WTC11 (cell line): ENCODE measurements at regions not wholly inside any gene's neighbourhood (a gene's known extent, or its start where the extent isn't known, plus 50 kb on each side); places are given as distances from the start of the nearest gene placed in this dataset.

Source experiments
- IRF2 ChIP-seq: sonication (generic); formaldehyde crosslinking; IDR thresholded peaks from 2 replicates; pipeline ENCODE4 v1.8.0; 2022; ENCODE audit warnings: low read depth, missing genetic modification reagents, borderline replicate concordance
- JUN ChIP-seq: sonication (generic); formaldehyde crosslinking; IDR thresholded peaks from 2 replicates; pipeline ENCODE4 v1.8.0; 2023; ENCODE audit warnings: mild to moderate bottlenecking, missing genetic modification reagents
- SOX15 ChIP-seq: fragments of 250-450 bp; sonication (Bioruptor Pico); IDR thresholded peaks from 2 replicates; pipeline ENCODE4 v1.9.0; 2021; ENCODE audit warnings: mild to moderate bottlenecking
- SP1 ChIP-seq: sonication (generic); formaldehyde crosslinking; conservative IDR thresholded peaks from 2 replicates; pipeline ENCODE4 v1.8.1; 2022; ENCODE audit warnings: missing genetic modification reagents
- ZNF416 ChIP-seq: fragments of 250-450 bp; sonication (Bioruptor Pico); IDR thresholded peaks from 2 replicates; pipeline ENCODE4 v1.9.0; 2021; ENCODE audit warnings: mild to moderate bottlenecking, inconsistent platforms
- TF ChIP-seq, protein P1 (sequence below): fragments of 200-600 bp; IDR thresholded peaks from 2 replicates; pipeline ENCODE4 v1.8.0; 2022; ENCODE audit warnings: antibody characterized with exemption
- TF ChIP-seq, protein P2 (sequence below): sonication (generic); formaldehyde crosslinking; IDR thresholded peaks from 2 replicates; pipeline ENCODE4 v1.8.1; 2023; ENCODE audit warnings: mild to moderate bottlenecking, moderate library complexity, missing genetic modification reagents
- TF ChIP-seq, protein P3 (sequence below): sonication (generic); formaldehyde crosslinking; IDR thresholded peaks from 2 replicates; pipeline ENCODE4 v1.8.0; 2022; ENCODE audit warnings: mild to moderate bottlenecking, missing genetic modification reagents
- TF ChIP-seq, protein P4 (sequence below): sonication (generic); formaldehyde crosslinking; IDR thresholded peaks from 2 replicates; pipeline ENCODE4 v1.8.1; 2022; ENCODE audit warnings: missing genetic modification reagents, borderline replicate concordance
- TF ChIP-seq, protein P5 (sequence below): sonication (generic); formaldehyde crosslinking; IDR thresholded peaks from 2 replicates; pipeline ENCODE4 v1.8.1; 2022; ENCODE audit warnings: mild to moderate bottlenecking, missing genetic modification reagents, moderate library complexity, borderline replicate concordance
- TF ChIP-seq, protein P6 (sequence below): fragments of 250-450 bp; sonication (Bioruptor Pico); IDR thresholded peaks from 2 replicates; pipeline ENCODE4 v1.9.0; 2021; ENCODE audit warnings: moderate library complexity, mild to moderate bottlenecking, inconsistent platforms, borderline replicate concordance
- TF ChIP-seq, protein P7 (sequence below): sonication (generic); formaldehyde crosslinking; IDR thresholded peaks from 2 replicates; pipeline ENCODE4 v1.8.0; 2022; ENCODE audit warnings: mild to moderate bottlenecking, missing genetic modification reagents

DNA sequence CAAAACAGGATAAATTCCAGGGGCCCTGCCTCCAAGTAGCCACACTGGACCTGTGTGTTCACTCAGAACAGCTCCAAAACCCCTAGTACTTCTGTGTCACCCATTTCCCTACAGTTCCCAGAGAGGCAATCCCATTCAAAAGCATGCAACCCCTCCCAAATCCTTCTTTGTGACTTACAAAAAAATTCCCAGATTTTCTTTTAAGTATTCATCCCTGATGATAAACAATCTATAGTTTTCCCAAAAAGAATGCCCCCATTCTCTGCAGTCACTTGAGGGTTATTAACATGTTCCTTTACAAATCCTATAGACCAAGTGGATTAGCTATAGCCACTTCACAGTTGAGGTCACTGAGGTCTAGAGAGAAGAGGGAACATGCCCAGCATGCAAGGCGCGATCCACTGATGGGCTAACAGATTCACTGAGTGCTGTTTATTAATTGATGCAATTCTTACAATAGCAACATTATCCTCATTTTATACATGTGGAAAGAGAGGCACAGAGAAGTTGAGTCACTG is 85.4 kb downstream of the MYL12B start:
- TF ChIP-seq, protein P1, sequence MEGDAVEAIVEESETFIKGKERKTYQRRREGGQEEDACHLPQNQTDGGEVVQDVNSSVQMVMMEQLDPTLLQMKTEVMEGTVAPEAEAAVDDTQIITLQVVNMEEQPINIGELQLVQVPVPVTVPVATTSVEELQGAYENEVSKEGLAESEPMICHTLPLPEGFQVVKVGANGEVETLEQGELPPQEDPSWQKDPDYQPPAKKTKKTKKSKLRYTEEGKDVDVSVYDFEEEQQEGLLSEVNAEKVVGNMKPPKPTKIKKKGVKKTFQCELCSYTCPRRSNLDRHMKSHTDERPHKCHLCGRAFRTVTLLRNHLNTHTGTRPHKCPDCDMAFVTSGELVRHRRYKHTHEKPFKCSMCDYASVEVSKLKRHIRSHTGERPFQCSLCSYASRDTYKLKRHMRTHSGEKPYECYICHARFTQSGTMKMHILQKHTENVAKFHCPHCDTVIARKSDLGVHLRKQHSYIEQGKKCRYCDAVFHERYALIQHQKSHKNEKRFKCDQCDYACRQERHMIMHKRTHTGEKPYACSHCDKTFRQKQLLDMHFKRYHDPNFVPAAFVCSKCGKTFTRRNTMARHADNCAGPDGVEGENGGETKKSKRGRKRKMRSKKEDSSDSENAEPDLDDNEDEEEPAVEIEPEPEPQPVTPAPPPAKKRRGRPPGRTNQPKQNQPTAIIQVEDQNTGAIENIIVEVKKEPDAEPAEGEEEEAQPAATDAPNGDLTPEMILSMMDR = no peak
- no peak for TF ChIP-seq JUN (CRISPR knock-in tag)
- no peak for TF ChIP-seq ZNF416 (CRISPR knock-in tag)
- TF ChIP-seq, protein P2, sequence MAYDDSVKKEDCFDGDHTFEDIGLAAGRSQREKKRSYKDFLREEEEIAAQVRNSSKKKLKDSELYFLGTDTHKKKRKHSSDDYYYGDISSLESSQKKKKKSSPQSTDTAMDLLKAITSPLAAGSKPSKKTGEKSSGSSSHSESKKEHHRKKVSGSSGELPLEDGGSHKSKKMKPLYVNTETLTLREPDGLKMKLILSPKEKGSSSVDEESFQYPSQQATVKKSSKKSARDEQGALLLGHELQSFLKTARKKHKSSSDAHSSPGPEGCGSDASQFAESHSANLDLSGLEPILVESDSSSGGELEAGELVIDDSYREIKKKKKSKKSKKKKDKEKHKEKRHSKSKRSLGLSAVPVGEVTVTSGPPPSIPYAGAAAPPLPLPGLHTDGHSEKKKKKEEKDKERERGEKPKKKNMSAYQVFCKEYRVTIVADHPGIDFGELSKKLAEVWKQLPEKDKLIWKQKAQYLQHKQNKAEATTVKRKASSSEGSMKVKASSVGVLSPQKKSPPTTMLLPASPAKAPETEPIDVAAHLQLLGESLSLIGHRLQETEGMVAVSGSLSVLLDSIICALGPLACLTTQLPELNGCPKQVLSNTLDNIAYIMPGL (CRISPR knock-in tag) = no peak
- no peak for TF ChIP-seq IRF2 (CRISPR knock-in tag)
- TF ChIP-seq, protein P3, sequence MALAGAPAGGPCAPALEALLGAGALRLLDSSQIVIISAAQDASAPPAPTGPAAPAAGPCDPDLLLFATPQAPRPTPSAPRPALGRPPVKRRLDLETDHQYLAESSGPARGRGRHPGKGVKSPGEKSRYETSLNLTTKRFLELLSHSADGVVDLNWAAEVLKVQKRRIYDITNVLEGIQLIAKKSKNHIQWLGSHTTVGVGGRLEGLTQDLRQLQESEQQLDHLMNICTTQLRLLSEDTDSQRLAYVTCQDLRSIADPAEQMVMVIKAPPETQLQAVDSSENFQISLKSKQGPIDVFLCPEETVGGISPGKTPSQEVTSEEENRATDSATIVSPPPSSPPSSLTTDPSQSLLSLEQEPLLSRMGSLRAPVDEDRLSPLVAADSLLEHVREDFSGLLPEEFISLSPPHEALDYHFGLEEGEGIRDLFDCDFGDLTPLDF = no peak
- TF ChIP-seq, protein P4, sequence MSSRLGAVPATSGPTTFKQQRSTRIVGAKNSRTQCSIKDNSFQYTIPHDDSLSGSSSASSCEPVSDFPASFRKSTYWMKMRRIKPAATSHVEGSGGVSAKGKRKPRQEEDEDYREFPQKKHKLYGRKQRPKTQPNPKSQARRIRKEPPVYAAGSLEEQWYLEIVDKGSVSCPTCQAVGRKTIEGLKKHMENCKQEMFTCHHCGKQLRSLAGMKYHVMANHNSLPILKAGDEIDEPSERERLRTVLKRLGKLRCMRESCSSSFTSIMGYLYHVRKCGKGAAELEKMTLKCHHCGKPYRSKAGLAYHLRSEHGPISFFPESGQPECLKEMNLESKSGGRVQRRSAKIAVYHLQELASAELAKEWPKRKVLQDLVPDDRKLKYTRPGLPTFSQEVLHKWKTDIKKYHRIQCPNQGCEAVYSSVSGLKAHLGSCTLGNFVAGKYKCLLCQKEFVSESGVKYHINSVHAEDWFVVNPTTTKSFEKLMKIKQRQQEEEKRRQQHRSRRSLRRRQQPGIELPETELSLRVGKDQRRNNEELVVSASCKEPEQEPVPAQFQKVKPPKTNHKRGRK (CRISPR knock-in tag) = no peak
- TF ChIP-seq, protein P5, sequence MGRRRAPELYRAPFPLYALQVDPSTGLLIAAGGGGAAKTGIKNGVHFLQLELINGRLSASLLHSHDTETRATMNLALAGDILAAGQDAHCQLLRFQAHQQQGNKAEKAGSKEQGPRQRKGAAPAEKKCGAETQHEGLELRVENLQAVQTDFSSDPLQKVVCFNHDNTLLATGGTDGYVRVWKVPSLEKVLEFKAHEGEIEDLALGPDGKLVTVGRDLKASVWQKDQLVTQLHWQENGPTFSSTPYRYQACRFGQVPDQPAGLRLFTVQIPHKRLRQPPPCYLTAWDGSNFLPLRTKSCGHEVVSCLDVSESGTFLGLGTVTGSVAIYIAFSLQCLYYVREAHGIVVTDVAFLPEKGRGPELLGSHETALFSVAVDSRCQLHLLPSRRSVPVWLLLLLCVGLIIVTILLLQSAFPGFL = no peak
- TF ChIP-seq, protein P6, sequence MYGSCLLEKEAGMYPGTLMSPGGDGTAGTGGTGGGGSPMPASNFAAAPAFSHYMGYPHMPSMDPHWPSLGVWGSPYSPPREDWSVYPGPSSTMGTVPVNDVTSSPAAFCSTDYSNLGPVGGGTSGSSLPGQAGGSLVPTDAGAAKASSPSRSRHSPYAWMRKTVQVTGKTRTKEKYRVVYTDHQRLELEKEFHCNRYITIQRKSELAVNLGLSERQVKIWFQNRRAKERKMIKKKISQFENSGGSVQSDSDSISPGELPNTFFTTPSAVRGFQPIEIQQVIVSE (CRISPR knock-in tag) = no peak
- TF ChIP-seq SOX15 (CRISPR knock-in tag) = no peak
- no peak for TF ChIP-seq SP1 (CRISPR knock-in tag)
- TF ChIP-seq, protein P7, sequence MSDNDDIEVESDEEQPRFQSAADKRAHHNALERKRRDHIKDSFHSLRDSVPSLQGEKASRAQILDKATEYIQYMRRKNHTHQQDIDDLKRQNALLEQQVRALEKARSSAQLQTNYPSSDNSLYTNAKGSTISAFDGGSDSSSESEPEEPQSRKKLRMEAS (CRISPR knock-in tag) = no peak
